Heart left ventricle (tissue), 13 donors: ENCODE measurements at regions not wholly inside any gene's neighbourhood (a gene's known extent, or its start where the extent isn't known, plus 50 kb on each side); places are given as distances from the start of the nearest gene placed in this dataset.

Source experiments
- CTCF ChIP-seq, 12 donors: fragments of 200-600 bp; sonication (generic) in 4 of 12; IDR thresholded peaks; one replicate each; pipeline versions ENCODE4 v1.5.0 to v1.8.0; 2018 to 2022; ENCODE audit warnings: antibody characterized with exemption in 12 of 12, mild to moderate bottlenecking in 5 of 12
- POLR2A ChIP-seq, 2 donors: fragments of 450-650 bp; IDR thresholded peaks; one replicate each; pipeline ENCODE4 v1.6.1; 2017; ENCODE audit warnings: antibody characterized with exemption in 2 of 2, mild to moderate bottlenecking in 2 of 2, moderate library complexity in 2 of 2
- donor health status: ischemic (EF 13 %, LVEDD 7.1; RV severe dilation, severe dysfunction).
- donor health status: DM: no; HTN: yes; CAD: no.
- donor health status: DM: no; HTN: no; CAD: no.
- donor health status: ischemic (EF 25% LVEDD 6.9; RV normal size, moderate dysfunction).
- donor health status: ischemic (EF 25% LVEDD 5.7; RV mildly dilated, moderate dysfunction).
- donor health status: ischemic (EF 35%, LVEDD 5.7; RV mildly dilated, moderate dysfunction).
- donor health status: nonischemic (EF 11% LVEDD 7.7; RV severe dilation, severe dysfunction).
- donor health status: DM: yes; HTN: yes; CAD: no.
- donor health status: PGD.
- donor health status: ischemic (EF 29% LVEDD 5.4; RV normal size, mild dysfunction).
- donor health status: nonischemic (EF 23%, LVEDD 6.1; RV moderate dilation, normal function).

- no peak for TF ChIP-seq CTCF (IDR thresholded peaks at IDR 0.05)
- no peak for TF ChIP-seq POLR2A (IDR thresholded peaks at IDR 0.05)
Measured at GRCh38 chr6:40000964-40001515, 66.8 kb upstream of the MOCS1 start.
